GM18517 (cell line): ENCODE measurements at regions not wholly inside any gene's neighbourhood (a gene's known extent, or its start where the extent isn't known, plus 50 kb on each side); places are given as distances from the start of the nearest gene placed in this dataset.

ENCODE experiments used
- ATAC-seq: cut with Tn5 transposase; IDR thresholded peaks from one replicate; pipeline ENCODE4 v1.9.1; 2021; ENCODE audit warnings: mild to moderate bottlenecking, moderate library complexity; ENCODE audit not compliant: unreplicated experiment

DNA sequence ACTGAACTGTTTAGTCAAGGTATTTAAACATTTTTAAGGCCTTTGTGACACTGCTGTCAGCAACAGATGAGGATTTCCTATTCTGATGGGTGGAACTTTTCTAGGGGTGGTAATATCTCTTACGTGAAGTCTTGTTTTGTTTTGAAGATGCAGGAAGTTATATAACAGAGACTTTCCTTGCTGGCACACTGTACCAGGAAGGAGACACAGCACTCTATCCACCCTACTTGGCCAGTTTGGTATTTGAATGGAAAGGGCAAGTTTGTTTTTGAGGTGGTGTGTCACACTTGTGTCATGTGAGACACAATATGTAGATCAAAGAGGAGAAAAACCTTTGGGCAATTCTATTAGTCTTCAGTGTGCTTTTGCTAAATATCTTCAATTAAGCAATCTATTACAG, 51.6 kb upstream of the SRP54 start:
- ATAC-seq, result peak; percentile 19

DNA sequence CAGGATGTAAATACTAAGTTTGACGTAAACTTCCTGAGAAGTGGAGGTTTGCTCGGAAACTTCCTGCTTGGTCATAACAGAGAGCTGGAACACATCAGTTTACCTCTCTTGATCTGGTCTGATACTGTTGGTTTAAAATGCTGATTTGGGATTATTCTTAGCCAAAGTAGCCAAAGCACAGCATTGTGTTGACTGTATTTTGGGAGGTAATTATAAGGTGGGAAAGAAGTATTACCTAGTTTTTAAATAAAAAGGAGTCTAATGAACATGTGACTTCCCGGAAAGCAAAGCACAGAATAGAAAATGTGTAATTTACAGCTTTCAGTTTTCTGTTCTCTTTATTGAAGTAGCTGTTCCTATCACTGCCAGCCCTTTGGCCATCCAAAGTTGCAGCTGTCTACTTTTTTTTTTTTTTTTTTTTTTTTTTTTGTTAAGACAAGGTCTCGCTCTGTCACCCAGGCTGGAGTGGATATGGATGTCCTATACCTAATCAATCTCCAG, 52.2 kb upstream of the SRP54 start:
- peak; percentile 80 for ATAC-seq

DNA sequence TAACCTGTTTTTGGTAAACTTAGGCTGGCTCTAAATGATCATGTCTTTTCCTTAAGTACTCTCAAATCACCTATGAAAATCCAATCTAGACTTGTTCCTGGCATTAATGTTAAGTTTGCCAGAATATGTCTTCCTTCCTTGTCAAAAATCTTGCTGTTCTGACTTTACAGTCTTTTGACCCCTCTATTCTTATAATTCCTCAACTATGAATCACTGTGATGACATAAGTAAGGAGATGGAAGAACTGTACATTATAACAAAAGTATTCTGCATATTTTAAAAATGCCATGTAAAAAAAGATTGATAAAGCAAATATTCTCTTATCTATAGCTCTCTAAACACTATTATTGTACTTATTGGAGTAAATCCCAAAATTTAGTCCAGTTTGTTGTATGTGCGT, 51.4 kb upstream of the BAZ1A start:
- no peak for ATAC-seq
